ENCODE measurements at regions not wholly inside any gene's neighbourhood (a gene's known extent, or its start where the extent isn't known, plus 50 kb on each side); places are given as distances from the start of the nearest gene placed in this dataset.

- H3K9me3 Mint-ChIP-seq, result no peaks in the 10 kb centered on the region
- POLR2A ChIA-PET, result no interaction called here
- no peak overlapping the region for H3K27ac Mint-ChIP-seq
- TF ChIP-seq CTCF (IDR thresholded peaks at IDR 0.05), result no peak
- intact Hi-C loops (cut with micrococcal nuclease), result no loop called here
- H3K36me3 Mint-ChIP-seq (ENCODE audit: low read depth), result no peaks in the 10 kb centered on the region
- peaks cover 48% of the 10 kb centered on the region for H3K27me3 Mint-ChIP-seq
- CTCF ChIA-PET, result interaction anchor here (0.8 kb wide), 1 partner anchor 29 kb away, joined by 3 read pairs; no protein-coding TSS in a partner anchor
- ATAC-seq (ENCODE audit: low read depth) (no peak), DNase-seq (no peak)
- H3K4me1 Mint-ChIP-seq, result peaks cover 3% of the 10 kb centered on the region
- no peak overlapping the region for H3K4me3 Mint-ChIP-seq
Observed at GRCh38 chr13:25034173-25034572, 61.8 kb upstream of the PABPC3 start.

- intact Hi-C loops (cut with micrococcal nuclease), result loop anchor here (1.0 to 5.0 kb wide), 3 partner anchors 32 to 355 kb away; partner anchors contain the start of gene ATP12A
- peaks cover 3% of the 10 kb centered on the region for H3K4me1 Mint-ChIP-seq
- DNase-seq (no peak), ATAC-seq (ENCODE audit: low read depth) (peak; percentile 82)
- ChIA-PET POLR2A (no interaction called here), CTCF (interaction anchor here (0.9 to 1.7 kb wide), 5 partner anchors 26 to 39 kb away, joined by 3 to 26 read pairs (median 4); no protein-coding TSS in a partner anchor)
- peaks cover 46% of the 10 kb centered on the region for H3K27me3 Mint-ChIP-seq
- peak; percentile 24 for TF ChIP-seq CTCF (IDR thresholded peaks at IDR 0.05)
- H3K9me3 Mint-ChIP-seq, result no peaks in the 10 kb centered on the region
- no peak overlapping the region for H3K27ac Mint-ChIP-seq
- H3K36me3 Mint-ChIP-seq (ENCODE audit: low read depth), result no peaks in the 10 kb centered on the region
- H3K4me3 Mint-ChIP-seq, result no peak overlapping the region
Observed at GRCh38 chr13:25037057-25037813, 58.7 kb upstream of the PABPC3 start.

GRCh38 chr13:25042151-25042865 lies 53.6 kb upstream of the PABPC3 start:
- DNase-seq (no peak), ATAC-seq (ENCODE audit: low read depth) (no peak)
- H3K4me1 Mint-ChIP-seq, result peaks cover 4% of the 10 kb centered on the region
- no peak for TF ChIP-seq CTCF (IDR thresholded peaks at IDR 0.05)
- H3K36me3 Mint-ChIP-seq (ENCODE audit: low read depth), result no peaks in the 10 kb centered on the region
- H3K4me3 Mint-ChIP-seq, result no peak overlapping the region
- H3K27me3 Mint-ChIP-seq, result peaks cover 52% of the 10 kb centered on the region
- no peak overlapping the region for H3K27ac Mint-ChIP-seq
- H3K9me3 Mint-ChIP-seq, result no peaks in the 10 kb centered on the region
- ChIA-PET CTCF (no interaction called here), POLR2A (no interaction called here)
- intact Hi-C loops (cut with micrococcal nuclease), result no loop called here

- H3K27me3 Mint-ChIP-seq, result peaks cover 58% of the 10 kb centered on the region
- H3K4me3 Mint-ChIP-seq, result no peak overlapping the region
- no peak for TF ChIP-seq CTCF (IDR thresholded peaks at IDR 0.05)
- CTCF ChIA-PET, result no interaction called here
- intact Hi-C loops (cut with micrococcal nuclease), result no loop called here
- no peaks in the 10 kb centered on the region for H3K9me3 Mint-ChIP-seq
- H3K4me1 Mint-ChIP-seq, result peaks cover 4% of the 10 kb centered on the region
- no peaks in the 10 kb centered on the region for H3K36me3 Mint-ChIP-seq (ENCODE audit: low read depth)
- no peak for DNase-seq
- ATAC-seq (ENCODE audit: low read depth), result no peak
- POLR2A ChIA-PET, result no interaction called here
- H3K27ac Mint-ChIP-seq, result no peak overlapping the region
Observed at GRCh38 chr13:25044071-25044470, 51.9 kb upstream of the PABPC3 start.

Measured in activated B cell treated with CpG ODN at 0.5 μM for 24 hours (primary cell).